ENCODE measurements at regions not wholly inside any gene's neighbourhood (a gene's known extent, or its start where the extent isn't known, plus 50 kb on each side); places are given as distances from the start of the nearest gene placed in this dataset.

DNA sequence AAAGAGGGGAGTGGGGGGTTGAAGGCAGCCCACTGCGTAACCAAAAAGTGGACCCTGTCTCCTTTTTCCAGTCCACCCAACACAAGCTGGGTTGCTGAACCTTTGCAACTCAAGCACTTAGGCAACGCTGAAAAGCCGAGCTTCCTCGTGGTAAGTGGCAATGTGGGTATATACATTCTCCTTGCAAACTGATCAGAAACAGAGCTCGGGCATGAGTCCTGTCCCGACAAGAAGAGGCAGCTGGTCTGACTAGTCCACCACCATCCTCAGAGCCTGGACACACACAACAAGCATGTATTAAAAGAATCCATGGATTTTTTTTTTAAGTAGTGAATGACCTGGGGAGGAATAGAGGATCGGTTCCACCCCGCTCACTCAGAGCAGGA, 240.6 kb upstream of the ZNF507 start:
- TF ChIP-seq EZH2 (IDR thresholded peaks at IDR 0.05; ENCODE audit: low read length) = no peak
- TF ChIP-seq, protein P1, sequence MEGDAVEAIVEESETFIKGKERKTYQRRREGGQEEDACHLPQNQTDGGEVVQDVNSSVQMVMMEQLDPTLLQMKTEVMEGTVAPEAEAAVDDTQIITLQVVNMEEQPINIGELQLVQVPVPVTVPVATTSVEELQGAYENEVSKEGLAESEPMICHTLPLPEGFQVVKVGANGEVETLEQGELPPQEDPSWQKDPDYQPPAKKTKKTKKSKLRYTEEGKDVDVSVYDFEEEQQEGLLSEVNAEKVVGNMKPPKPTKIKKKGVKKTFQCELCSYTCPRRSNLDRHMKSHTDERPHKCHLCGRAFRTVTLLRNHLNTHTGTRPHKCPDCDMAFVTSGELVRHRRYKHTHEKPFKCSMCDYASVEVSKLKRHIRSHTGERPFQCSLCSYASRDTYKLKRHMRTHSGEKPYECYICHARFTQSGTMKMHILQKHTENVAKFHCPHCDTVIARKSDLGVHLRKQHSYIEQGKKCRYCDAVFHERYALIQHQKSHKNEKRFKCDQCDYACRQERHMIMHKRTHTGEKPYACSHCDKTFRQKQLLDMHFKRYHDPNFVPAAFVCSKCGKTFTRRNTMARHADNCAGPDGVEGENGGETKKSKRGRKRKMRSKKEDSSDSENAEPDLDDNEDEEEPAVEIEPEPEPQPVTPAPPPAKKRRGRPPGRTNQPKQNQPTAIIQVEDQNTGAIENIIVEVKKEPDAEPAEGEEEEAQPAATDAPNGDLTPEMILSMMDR (optimal IDR thresholded peaks at IDR 0.05 in 1 of 3, IDR thresholded peaks at IDR 0.05 in 1 of 3, conservative IDR thresholded peaks at IDR 0.05 in 1 of 3; ENCODE audit: extremely low read depth in 1 of 3, insufficient read depth in 2 of 3, low read length in 3 of 3) = no peak

All from keratinocyte (primary cell).